GM21526 (cell line): ENCODE measurements at regions not wholly inside any gene's neighbourhood (a gene's known extent, or its start where the extent isn't known, plus 50 kb on each side); places are given as distances from the start of the nearest gene placed in this dataset.
"Not testable (repeated sequence)": the region's sequence is repeated elsewhere in the genome, so short reads cannot be mapped to it uniquely, and the experiment has no call there.

Source experiments
- ATAC-seq: cut with Tn5 transposase; IDR thresholded peaks from one replicate; pipeline ENCODE4 v1.9.1; 2021; ENCODE audit warnings: moderate library complexity; ENCODE audit not compliant: unreplicated experiment, low FRiP score

DNA sequence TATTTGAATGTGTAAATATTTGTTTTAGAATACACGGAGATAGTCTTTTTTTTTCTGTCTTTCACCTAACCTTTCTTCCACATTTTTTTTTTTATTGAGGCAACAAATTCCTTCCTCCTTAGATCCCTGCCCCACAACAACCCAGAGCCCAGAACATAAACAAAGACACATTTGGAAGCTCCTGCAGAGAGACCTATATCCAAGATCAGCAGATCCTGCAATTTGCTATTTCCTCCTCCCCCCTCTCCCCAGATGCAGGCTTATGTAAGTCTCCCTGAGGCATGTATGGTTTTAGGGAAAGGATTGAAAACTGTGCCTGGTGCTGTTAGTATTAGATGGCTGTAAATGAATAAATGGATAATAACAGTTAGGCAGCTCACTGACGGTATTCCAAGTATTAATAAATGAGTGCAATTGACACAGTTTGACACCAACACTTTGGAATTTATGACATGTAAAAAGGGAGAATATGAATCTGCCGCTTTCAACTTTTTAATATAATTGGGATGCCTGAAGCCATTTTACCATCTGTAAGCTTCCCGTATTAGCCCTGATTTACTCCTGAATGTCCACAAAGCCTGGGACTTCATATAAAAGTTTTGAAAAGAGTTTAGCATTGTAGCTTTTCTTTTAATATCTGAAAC is 608.3 kb upstream of the CITED2 start:
- ATAC-seq = no peak

DNA sequence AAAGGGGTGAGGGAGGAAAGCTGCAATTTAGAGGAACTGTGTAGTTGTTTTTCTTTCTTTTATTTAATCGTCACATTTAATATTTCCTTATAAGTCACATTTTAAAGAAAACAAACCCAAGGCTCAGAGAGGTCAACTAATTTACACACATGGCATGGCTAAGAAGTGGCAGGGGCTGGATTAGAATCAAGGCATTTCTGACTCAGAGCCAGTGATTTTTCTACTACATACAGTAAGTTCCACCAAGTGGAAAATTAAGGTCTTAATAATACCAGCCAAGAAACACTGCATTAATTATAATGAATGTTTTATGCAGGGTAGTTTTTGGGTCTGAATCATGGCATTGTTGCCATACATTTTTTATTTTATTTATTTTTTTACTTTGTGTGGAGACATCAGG is 607.7 kb upstream of the CITED2 start:
- ATAC-seq = no peak

DNA sequence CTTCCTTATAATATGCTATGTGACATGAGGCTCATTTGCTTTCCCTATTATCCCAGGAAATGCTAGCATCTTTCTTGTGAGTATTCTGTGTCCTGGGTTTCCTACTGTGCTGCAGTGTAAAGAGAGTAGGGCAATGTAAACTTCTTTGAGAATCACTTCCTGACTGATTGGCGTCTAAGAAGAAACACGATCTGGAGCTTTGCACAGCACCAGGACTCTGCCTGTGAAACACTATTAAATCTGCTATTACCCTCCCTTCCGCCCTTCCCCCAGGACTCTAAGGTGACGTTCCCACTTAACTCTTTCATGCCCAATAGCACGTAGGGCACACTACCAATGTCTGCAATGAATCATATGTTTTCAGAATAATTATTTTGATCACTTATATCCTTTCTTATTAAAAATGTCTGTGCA is 607.3 kb upstream of the CITED2 start:
- ATAC-seq = no peak

DNA sequence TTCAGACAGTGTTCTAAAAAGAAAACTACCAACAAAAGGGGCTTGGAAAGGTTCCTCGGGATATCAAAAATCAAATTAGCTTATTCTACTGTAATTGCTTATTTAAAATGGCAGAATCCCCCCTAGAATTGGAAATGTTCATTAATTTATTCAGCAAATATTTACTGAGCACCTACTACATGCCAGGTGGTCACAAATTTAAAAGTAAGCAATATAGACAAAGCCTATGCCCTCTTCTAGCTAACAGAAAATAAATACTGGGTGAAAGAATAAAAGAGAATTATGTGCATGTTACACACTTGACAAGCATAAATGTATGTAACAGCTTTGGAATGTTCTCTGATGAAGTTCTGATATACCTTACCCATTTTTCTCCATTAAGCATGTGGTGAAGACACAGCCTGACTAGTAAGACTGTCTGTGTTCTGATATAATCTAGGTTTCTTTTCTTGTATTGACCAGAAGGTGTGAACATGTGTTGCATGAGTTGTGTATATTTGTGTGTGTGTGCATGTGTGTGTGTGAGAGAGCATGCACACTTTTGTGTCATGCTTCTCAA is 606.7 kb upstream of the CITED2 start:
- ATAC-seq = no peak

DNA sequence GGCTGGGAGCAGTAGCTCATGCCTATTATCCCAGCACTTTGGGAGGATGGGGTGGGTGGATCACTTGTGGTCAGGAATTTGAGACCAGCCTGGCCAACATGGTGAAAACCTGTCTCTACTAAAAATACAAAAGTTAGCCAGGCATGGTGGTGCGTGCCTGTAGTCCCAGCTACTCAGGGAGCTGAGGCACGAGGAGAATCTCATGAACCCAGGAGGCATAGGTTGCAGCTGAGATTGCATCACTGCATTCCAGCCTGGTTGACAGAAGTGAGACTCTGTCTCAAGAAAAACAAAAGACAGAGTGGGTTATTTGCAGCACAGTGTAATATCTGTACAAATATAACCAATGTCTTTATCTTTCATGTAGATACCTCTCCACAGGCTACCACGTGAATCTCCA is 606.2 kb upstream of the CITED2 start:
- not testable (repeated sequence) for ATAC-seq

DNA sequence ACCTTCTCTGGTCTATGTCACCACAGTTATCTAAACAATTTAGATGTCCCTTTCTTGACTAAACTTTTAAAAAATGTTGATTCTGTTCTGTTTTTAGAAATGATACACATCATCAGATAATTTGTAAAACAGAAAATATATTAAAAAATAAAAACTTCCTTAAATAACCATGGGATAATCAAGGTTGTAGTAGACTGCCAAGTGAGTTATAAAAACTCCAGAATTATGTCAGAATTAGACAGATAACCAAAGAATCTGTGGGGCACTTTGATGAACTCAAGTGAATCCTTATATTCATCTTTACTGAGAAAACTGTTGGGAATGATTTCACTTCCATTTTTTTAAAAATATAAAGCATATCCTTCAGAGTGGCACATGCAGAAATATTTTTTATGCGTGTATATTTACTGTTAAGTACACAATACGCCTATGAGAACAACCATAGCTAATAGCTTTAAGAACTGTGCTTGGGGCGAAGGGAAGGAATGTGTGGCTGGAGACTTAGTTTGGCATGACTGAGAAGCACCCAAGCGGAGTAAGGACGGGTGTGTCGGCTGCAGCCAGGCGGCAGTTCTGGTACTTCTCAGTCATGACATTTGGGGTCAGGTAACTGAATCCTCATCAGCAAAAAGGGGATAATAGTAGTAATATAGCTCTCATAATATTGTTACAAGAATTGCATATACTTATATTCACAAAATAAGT is 604.7 kb upstream of the CITED2 start:
- no peak for ATAC-seq

DNA sequence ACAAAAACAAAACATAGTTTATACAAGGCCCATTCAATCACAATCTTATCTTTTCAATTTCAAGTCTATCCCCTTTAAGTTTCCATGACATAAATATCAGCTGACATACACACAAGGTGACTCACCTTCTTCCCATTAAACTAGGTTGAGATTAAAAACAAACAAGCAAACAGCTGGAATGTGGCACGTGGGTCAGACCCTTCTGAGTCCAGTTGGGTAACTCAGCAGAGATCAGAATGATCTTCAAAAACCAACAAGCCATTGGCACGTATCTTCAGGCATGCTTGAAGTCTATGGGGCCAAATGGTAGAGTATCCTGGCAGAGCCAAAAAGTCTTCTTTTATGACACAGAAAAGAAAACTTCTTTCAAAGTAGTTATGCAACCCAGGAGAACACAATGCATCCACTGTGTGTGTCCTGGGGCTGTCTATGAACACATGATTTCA is 603.5 kb upstream of the CITED2 start:
- ATAC-seq = no peak

DNA sequence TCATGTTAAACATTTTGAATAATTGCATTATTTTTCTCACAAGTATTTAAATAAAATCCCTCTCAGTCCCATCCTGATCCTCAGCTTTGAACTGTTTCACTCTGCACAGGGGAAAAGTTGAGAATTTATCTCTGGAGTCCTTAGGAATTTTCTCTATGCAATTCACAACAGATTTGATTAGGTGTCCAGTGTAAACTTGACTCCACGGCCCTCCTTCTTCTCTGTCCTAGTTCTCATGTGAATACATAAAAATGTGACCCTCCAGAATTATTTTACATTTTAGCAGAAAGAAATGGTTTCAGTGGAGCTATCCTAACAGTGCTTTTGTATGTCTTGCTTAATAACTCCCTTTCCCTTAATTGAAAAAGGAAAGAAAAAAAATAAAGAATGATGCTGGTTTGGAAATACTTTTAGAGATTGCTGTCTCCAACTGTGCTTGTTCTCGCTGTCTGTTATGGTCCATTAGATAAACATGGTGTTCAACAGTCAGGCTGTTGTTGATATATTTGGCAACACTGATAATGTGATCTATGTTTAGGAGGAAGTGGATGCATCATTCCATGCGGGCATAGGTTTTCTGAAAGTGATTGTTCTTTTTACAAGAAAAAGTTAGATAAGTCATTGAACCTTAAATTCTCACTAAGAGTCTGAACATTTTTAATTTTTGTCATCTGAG is 599.4 kb upstream of the CITED2 start:
- ATAC-seq = no peak

DNA sequence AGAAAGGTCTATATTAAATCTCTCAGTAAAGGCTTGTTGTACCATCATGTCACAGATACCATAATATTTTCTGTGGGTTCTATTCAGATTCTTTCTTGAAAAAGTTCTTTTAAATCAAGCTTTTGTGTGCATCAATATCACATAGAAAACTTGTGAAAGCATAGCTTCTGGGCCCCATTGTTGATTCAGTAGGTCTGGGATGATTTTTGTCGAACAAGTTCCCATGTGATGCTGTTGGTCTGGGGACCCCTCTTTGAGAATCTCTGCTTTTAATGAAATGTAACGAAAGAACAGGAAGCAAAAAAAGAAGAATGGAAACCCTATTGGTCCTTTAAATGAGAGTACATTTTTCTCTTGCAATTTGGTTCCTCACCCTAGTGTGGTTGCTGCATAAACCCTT is 597.7 kb upstream of the CITED2 start:
- no peak for ATAC-seq

DNA sequence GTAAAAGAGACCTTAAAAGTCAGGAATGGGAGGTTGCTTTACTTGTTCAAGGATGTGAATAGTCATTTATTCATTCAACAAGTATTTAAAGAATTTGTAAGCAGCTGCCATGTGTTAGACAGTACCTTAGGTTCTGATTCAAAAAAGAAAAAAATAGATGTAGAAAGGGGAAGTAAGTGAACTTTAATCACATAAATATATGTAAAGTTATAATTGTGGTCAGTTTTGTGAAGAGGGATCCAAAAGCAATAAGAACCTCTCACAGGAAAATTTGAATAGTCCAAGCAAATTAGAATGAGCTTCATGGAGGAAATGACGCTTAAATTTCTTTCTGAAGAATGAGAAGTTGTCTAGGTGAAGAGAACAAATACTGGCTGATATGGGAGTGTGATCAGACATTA is 596.1 kb upstream of the CITED2 start:
- ATAC-seq = no peak

DNA sequence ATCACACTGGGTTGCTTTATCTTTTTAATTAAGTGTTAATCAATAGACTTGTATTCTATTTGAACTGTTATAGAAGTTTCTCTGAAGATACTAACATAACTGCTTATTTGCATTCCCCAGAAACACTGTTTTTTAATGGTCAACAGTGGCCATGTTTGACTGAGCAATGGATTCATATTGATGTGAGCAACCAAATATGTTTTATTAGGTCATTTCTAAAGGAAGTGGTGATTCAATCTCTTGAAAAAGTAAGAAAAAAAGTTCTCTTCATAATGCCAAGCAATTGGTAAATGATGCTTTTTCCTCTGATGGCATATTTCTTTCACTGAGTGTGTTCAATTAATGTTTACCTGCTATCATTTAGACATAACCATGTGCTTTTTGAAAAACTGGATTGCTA is 593.0 kb upstream of the CITED2 start:
- no peak for ATAC-seq

DNA sequence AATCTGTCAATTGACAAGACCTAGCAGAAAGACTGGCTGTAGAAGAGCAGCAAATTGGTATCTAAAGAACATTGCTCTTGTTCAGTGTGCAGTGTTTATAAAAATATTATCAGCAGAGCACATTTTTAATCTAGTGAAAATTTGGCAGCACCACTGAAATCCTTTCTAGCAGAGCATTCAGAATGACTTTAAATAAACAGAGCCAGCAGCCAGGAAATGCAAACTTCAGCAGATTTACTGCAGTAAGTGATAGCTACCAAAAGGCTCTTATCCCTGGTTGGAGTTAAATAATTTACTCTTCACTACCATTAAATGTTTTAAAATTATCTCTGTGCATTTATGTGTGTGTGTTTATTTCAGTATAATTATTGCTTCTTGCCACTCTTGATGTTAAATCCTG is 590.9 kb upstream of the CITED2 start:
- no peak for ATAC-seq

DNA sequence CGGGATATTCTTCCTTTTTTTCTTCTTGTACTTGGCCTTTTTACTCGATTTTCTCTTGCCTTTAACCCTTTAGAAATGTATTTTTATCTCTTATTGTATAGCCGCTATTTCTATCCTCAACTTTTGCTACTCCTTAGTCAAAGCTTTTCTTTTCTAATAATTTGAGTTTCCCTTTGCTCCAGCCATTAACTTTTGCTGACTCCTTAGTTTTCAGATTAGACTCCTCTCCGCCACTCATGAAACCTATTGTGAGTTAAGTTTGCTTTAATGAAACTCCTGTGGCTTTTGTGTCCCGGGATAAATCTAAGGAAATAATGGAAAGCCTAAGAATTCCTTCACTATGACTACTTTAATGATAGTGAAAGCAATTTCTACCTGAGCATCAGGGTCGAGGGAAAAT is 590.3 kb upstream of the CITED2 start:
- no peak for ATAC-seq

DNA sequence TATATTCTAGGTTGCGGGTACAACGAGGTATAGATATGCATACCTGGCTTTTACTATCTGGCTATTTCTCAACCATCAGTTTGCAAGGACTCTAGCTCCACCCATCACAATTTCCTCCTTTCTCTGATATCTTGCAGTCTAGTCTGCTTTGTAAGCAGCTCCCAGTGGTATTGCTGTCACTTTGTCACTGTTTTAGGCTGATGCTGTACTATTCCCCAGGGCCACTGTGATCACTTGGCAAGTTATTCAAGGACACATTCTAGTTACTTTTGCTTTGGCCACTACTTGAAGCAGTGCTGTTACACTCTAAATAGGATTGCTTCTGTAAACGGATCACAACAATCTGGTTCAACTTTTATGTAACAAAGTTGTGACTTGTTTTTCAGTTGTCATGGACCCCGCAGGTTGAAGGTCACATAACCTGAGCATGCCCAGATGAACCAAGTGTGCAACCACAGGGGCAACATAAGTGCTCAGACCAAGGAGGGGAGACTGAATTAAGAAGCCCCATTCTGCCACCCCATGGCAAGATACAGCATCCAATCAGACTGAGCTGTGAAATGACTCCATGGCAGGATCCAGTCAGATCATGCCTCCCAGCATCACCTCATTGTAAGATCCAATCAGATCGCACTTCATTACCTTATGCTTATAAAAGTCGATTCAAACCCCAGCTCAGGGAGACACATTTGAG is 588.4 kb upstream of the CITED2 start:
- no peak for ATAC-seq

DNA sequence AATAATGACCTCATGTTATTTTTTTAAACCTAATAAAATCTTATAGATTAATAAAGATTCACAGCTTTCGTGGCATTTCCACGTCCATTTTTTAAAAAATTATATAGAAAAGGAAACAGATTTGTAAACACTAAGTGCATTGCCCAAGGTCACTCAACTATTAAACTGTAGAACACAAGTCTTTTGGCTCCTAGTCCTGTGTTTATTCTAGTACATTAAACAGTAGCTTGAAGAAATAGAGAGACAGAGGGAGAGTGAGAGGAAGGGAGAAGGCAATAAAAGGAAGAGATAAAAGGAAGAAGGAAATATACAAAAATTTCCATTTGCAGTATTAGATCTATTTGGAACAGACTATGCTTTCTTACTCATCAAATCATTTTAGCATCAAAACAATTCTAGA is 586.7 kb upstream of the CITED2 start:
- ATAC-seq = no peak

DNA sequence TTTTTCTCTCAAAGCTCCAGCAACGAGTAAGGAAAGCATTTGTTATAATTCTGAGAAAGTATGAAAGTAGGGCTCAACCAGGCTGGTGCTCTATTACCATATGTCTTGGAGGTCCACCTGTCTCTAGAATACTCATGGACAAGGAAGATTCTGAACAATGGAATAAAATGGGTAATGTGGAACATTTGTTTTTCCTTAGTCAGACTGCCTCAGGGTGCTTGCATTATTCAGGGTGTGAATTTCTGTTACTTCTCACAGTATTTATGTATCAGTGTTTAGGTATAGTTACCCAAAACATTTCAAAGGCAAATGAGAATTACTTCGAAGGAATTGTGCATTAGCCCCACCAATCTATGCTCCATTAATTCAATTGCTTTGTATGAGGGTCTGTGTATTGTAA is 586.2 kb upstream of the CITED2 start:
- no peak for ATAC-seq

DNA sequence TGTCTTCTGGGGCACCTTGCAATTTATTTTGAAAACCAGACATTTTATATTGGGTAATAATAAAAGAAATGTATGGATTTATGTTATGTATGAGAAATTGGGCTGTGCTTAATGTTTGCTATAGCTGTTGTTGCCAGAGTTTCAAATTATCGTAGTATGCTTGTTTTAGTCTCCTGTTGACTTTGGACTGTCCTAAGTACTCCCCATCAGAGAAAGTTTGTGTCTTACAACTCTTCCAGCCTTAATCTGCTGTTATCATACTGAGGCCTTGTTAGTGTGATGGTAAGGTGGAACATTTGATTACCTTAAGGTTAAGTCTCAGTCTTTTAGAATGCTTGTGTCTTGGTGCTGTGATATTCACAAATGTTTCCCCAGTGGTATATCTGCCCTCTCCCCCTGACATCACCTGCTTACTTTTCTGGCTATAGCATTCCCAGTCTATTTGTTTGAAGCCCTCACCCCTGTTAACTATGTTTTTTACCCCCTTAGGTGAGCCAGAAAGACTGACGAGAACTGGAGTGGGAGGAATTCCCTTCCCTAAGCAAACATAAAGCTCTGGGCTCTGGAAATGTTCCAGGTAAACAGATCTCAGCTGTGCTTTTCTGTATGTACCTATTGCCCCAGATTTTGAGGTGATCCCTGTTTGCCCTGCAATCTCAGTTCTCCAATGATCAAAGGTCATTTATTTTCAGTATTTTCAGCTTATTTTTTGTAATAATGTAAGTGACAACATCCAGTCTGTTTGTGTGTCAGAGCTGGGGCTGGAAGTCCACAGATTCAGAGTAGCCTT is 581.1 kb upstream of the CITED2 start:
- no peak for ATAC-seq

DNA sequence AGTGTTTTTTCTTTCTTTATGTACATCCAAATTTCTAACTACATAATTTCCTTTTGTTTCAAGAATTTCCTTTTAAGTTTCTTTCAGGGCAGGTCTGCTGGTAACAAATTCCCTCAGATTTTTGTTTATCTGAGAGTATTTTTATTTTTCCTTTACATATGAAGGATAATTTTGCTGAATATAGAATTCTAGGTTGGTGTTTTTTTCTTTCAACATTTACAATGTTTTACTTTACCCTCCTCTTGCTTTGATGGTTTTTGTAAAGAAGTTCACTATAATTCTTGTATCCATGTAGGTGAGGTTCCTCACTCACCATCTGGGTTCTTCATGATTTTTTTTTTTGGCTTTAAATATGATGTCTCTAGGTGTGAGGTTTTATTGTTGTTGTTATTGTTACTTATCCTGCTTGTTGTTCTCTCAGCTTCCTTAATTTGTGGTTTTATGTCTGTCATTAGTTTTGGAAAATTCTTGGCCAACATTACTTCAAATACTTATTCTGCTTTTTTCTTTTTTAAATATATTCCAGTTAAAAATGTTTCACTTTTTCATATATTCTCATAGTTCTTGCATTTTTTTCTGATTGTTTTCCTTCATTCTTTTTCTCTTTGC is 580.1 kb upstream of the CITED2 start:
- ATAC-seq = no peak

DNA sequence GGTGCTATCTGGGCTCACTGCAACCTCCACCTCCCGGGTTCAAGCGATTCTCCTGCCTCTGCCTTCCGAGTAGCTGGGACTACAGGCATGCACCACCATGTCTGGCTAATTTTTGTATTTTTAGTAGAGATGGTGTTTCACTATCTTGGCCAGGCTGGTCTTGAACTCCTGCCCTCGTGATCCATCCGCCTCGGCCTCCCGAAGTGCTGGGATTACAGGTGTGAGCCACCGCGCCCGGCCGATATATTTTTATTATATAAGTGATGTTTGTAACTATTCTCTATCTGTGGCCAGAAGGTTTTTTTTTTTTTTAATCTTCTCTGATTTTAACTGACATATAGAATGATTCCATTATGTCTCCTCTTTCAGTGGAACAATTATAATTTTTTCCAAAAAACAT is 579.3 kb upstream of the CITED2 start:
- ATAC-seq = not testable (repeated sequence)

DNA sequence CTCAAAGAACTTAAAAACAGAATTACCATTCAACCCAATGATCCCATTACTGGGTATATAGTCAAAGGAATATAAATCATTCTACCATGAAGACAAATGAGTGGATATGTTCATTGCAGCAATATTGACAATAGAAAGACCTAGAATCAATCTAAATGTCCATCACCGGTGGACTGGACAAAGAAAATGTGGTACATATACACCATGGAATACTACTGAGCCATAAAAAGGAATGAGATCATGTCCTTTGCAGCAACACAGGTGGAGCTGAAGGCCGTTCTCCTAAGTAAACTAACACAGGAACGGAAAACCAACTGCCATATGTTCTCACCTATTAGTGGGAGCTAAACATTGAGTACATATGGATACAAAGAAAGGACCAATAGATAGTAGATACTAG is 576.7 kb upstream of the CITED2 start:
- ATAC-seq = no peak
